ENCODE measurements at regions not wholly inside any gene's neighbourhood (a gene's known extent, or its start where the extent isn't known, plus 50 kb on each side); places are given as distances from the start of the nearest gene placed in this dataset.

DNA sequence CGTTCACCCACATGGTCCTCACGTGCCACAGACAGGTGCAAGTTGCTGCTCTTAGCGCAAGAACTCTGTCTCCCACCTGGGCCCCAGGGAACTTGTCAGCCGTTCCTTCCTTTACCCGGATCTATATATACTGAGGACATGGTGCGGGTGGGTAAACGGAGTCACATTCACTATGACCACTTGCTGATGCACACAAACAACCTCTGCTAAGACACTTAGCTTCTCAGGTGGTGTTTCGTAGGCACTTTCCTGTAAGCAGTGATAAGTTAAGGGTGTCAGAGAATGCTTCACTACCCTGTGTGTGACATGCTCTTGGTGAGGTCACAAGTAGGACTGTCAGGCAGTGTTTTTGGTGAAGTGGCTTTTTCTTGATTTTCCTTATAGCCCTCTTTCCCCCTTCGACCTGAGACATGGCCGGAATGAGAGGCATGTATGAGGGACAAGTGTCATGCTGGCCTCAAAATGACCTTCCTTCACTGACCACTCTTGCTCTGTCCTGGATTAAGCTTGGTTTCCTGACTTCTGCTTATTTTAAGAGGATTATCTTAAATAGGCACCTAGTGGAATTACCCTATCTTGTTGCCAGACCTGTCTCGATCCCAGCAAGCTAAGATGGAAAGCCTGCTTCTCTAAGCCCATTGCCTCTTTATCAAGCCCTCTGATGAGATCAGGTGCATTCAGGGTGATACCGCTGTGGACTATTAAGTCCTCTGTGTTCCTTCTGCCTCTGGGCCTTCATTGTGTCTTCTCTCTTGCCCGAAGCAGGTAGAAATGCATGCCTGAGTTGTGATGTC is 97.1 kb upstream of the CELF4 start:
- Histone ChIP-seq H3K23me2 (ENCODE audit: low read depth, low read length) (no peaks in the 10 kb centered on the region), H2BK20ac (ENCODE audit: low read length) (no peak overlapping the region), H3K79me2 (ENCODE audit: control insufficient read depth in 1 of 2, insufficient read depth in 2 of 2, low read length in 2 of 2) (no peaks in the 10 kb centered on the region), H3K4ac (replicated peaks; ENCODE audit: insufficient read length, low read depth, low read length) (no peak overlapping the region), H3K27ac (ENCODE audit: low read depth, low read length) (no peak overlapping the region), H3K23ac (ENCODE audit: insufficient read length) (no peak overlapping the region), H2AFZ (ENCODE audit: low read length) (no peak overlapping the region), H4K5ac (ENCODE audit: insufficient read length, low read depth, low read length) (no peak overlapping the region), H3K27me3 (replicated peaks in 1 of 4; ENCODE audit: control insufficient read depth in 3 of 4, extremely low read depth in 1 of 4, insufficient read depth in 3 of 4, low read length in 3 of 4) (no peaks in the 10 kb centered on the region), H2BK12ac (ENCODE audit: low read depth, low read length) (no peak overlapping the region), H4K8ac (ENCODE audit: extremely low read depth, insufficient read depth, low read length) (no peak overlapping the region), H3K4me2 (ENCODE audit: insufficient read depth in 1 of 2, low read depth in 2 of 2, low read length in 2 of 2) (no peak overlapping the region), H3K4me1 (replicated peaks in 1 of 4; ENCODE audit: control insufficient read depth in 3 of 4, insufficient read depth in 4 of 4, low read length in 3 of 4) (peaks cover 0 to 5% (median 2%) of the 10 kb centered on the region in 4 experiments; a peak in 3 of 7 replicates), H3K18ac (ENCODE audit: extremely low read depth, low read length) (no peak overlapping the region), H2BK120ac (replicated peaks; ENCODE audit: low read depth, low read length) (no peak overlapping the region), H3K4me3 (ENCODE audit: extremely low read depth in 1 of 4, insufficient read depth in 2 of 4, low read depth in 3 of 4, low read length in 4 of 4) (no peak overlapping the region), H4K91ac (replicated peaks; ENCODE audit: insufficient read length, low read length) (no peak overlapping the region), H3K36me3 (ENCODE audit: control insufficient read depth in 2 of 4, insufficient read depth in 4 of 4, low read length in 3 of 4) (no peaks in the 10 kb centered on the region), H3K79me1 (ENCODE audit: low read depth, low read length) (no peaks in the 10 kb centered on the region), H2BK15ac (ENCODE audit: low read length) (no peak overlapping the region), H2BK5ac (ENCODE audit: low read depth, low read length) (no peak overlapping the region), H3K9me3 (ENCODE audit: insufficient read depth in 2 of 2, low read depth in 1 of 2, low read length in 1 of 2) (no peaks in the 10 kb centered on the region), H3K14ac (ENCODE audit: insufficient read length) (no peak overlapping the region), H4K20me1 (replicated peaks in 1 of 2; ENCODE audit: control insufficient read depth in 1 of 2, insufficient read depth in 2 of 2, low read length in 2 of 2) (no peaks in the 10 kb centered on the region), H3K9ac (replicated peaks in 1 of 4; ENCODE audit: extremely low read depth in 1 of 4, low read depth in 3 of 4, low read length in 3 of 4) (no peak overlapping the region), H3K56ac (replicated peaks; ENCODE audit: insufficient read length, low read depth, low read length) (no peak overlapping the region), H2AK5ac (ENCODE audit: low read depth, low read length) (no peak overlapping the region)
- ChIA-PET CTCF (ENCODE audit: partially characterized antibody) (interaction anchor here (1.1 kb wide), 2 partner anchors 8 to 109 kb away, joined by 3 read pairs; no protein-coding TSS in a partner anchor), POLR2A (ENCODE audit: partially characterized antibody) (no interaction called here)
- FAIRE-seq (no peak), DNase-seq (ENCODE audit: low read depth in 1 of 2, low spot score in 2 of 2) (no peak)
- TF ChIP-seq EZH2 (IDR thresholded peaks at IDR 0.05; ENCODE audit: low read depth, low read length, severe bottlenecking) (no peak), CHD2 (IDR thresholded peaks at IDR 0.05; ENCODE audit: low read length) (no peak), CBX8 (IDR thresholded peaks at IDR 0.05; ENCODE audit: borderline replicate concordance, low read depth, low read length) (no peak), GABPA (IDR thresholded peaks at IDR 0.05; ENCODE audit: borderline replicate concordance, insufficient read depth, low read length) (no peak), JUN (IDR thresholded peaks at IDR 0.05; ENCODE audit: low read depth, low read length) (no peak), SP1 (IDR thresholded peaks at IDR 0.05; ENCODE audit: low read depth, low read length) (no peak)
- WGBS, 2 experiments (ENCODE audit: extremely low coverage in 1 of 2, insufficient coverage in 1 of 2, insufficient read length in 1 of 2, insufficient replicate concordance in 2 of 2, low coverage in 1 of 2, low lambda C conversion rate in 2 of 2, missing lambda C conversion rate in 1 of 2), result 92% methylated on average over 13 of the region's 13 CpGs; no CpG with 5 or more reads in 1 of the 2 experiments

Data from H1 (cell line).